Thoracic aorta (tissue), 2 donors: ENCODE measurements at regions not wholly inside any gene's neighbourhood (a gene's known extent, or its start where the extent isn't known, plus 50 kb on each side); places are given as distances from the start of the nearest gene placed in this dataset.

ENCODE experiments used
- ATAC-seq: fragments of 150-250 bp; one replicate; pipeline ENCODE4 v1.8.0; 2017; ENCODE audit warnings: low read depth; ENCODE audit not compliant: insufficient number of reproducible peaks, low FRiP score
- DNase-seq: peaks from one replicate; pipeline ENCODE4 v3.0.0-alpha.2; 2020; ENCODE audit warnings: low spot score
- H3K27ac ChIP-seq, 2 donors: fragments of 200-600 bp; sonication (generic); 1 replicate in 1 of 2; 2 replicates in 1 of 2; pipeline ENCODE4 v1.5.1; 2016; ENCODE audit warnings: mild to moderate bottlenecking in 2 of 2, moderate library complexity in 2 of 2
- H3K27me3 ChIP-seq: fragments of 200-600 bp; sonication (generic); replicated peaks from 2 replicates; pipeline ENCODE4 v1.6.0; 2016; ENCODE audit warnings: mild to moderate bottlenecking; ENCODE audit not compliant: insufficient read depth
- H3K36me3 ChIP-seq: fragments of 200-600 bp; sonication (generic); one replicate; pipeline ENCODE4 v1.5.1; 2016
- H3K4me1 ChIP-seq, 2 donors: fragments of 200-600 bp; sonication (generic); 1 replicate in 1 of 2; 2 replicates in 1 of 2; pipeline versions ENCODE4 v1.5.1 to v1.6.0; 2016; ENCODE audit warnings: low read depth in 2 of 2, mild to moderate bottlenecking in 1 of 2; ENCODE audit not compliant: control insufficient read depth in 1 of 2
- H3K4me3 ChIP-seq: fragments of 200-600 bp; sonication (generic); 2 replicates; pipeline ENCODE4 v1.5.1; 2016; ENCODE audit warnings: mild to moderate bottlenecking
- H3K9me3 ChIP-seq: fragments of 200-600 bp; sonication (generic); 2 replicates; pipeline ENCODE4 v1.5.1; 2016
- TF ChIP-seq, protein P1 (sequence below): fragments of 200-600 bp; sonication (generic); IDR thresholded peaks from one replicate; pipeline ENCODE4 v1.5.1; 2019; ENCODE audit warnings: antibody characterized with exemption

- no peak for ATAC-seq
Measured at GRCh38 chr17:83144421-83145357, 65.3 kb downstream of the METRNL start.

GRCh38 chr17:83145358-83145738 lies 65.9 kb downstream of the METRNL start:
- Histone ChIP-seq H3K36me3 (no peaks in the 10 kb centered on the region), H3K9me3 (no peaks in the 10 kb centered on the region), H3K4me3 (no peak overlapping the region), H3K27me3 (no peaks in the 10 kb centered on the region), H3K27ac (no peak overlapping the region), H3K4me1 (peaks cover 10 to 15% of the 10 kb centered on the region in 2 donors)
- TF ChIP-seq, protein P1, sequence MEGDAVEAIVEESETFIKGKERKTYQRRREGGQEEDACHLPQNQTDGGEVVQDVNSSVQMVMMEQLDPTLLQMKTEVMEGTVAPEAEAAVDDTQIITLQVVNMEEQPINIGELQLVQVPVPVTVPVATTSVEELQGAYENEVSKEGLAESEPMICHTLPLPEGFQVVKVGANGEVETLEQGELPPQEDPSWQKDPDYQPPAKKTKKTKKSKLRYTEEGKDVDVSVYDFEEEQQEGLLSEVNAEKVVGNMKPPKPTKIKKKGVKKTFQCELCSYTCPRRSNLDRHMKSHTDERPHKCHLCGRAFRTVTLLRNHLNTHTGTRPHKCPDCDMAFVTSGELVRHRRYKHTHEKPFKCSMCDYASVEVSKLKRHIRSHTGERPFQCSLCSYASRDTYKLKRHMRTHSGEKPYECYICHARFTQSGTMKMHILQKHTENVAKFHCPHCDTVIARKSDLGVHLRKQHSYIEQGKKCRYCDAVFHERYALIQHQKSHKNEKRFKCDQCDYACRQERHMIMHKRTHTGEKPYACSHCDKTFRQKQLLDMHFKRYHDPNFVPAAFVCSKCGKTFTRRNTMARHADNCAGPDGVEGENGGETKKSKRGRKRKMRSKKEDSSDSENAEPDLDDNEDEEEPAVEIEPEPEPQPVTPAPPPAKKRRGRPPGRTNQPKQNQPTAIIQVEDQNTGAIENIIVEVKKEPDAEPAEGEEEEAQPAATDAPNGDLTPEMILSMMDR: no peak
- DNase-seq (no peak), ATAC-seq (no peak)

More at GRCh38 chr17:83144421-83145357, 65.3 kb downstream of the METRNL start:
- H3K4me1 ChIP-seq: peaks cover 10 to 15% of the 10 kb centered on the region in 2 donors
- TF ChIP-seq, protein P1: no peak
- H3K27ac ChIP-seq: peak overlapping the region in 1 of 2 donors; percentile 37
- H3K9me3 ChIP-seq: no peaks in the 10 kb centered on the region
- H3K36me3 ChIP-seq: no peaks in the 10 kb centered on the region
- DNase-seq: no peak
- H3K4me3 ChIP-seq: no peak overlapping the region
- H3K27me3 ChIP-seq: no peaks in the 10 kb centered on the region

DNA sequence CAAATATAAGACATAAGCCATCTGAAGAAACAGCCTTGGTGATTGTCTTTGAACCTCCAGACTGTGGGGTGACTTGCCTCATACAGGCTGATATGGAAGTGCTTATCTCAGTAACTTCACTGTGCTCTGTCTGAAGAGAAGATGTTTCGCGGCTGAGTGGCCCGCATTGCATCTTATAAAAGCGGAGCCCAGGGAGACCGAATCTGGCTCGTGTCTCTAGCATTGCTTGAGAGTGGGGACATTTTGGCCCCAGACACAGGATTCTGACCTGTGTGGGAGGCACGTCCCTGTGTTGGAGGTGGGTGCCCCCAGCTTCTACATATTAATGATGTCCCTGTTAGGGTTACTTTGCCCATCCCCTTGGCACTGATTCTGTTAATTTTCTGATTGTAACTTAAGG lies 66.4 kb downstream of the METRNL start:
- ATAC-seq (no peak), DNase-seq (no peak)
- Histone ChIP-seq H3K4me3 (no peak overlapping the region), H3K4me1 (peaks cover 10 to 15% of the 10 kb centered on the region in 2 donors), H3K27me3 (no peaks in the 10 kb centered on the region), H3K36me3 (no peaks in the 10 kb centered on the region), H3K27ac (no peak overlapping the region), H3K9me3 (no peaks in the 10 kb centered on the region)
- TF ChIP-seq, protein P1: no peak

- Histone ChIP-seq H3K4me1 (peaks cover 10 to 15% of the 10 kb centered on the region in 2 donors), H3K9me3 (no peaks in the 10 kb centered on the region), H3K4me3 (no peak overlapping the region), H3K27me3 (no peaks in the 10 kb centered on the region), H3K27ac (no peak overlapping the region), H3K36me3 (no peaks in the 10 kb centered on the region)
- TF ChIP-seq, protein P1: no peak
- DNase-seq: no peak
- no peak for ATAC-seq
Measured at GRCh38 chr17:83146347-83146746, 66.9 kb downstream of the METRNL start.

- H3K36me3 ChIP-seq: no peaks in the 10 kb centered on the region
- DNase-seq: no peak
- H3K27ac ChIP-seq: no peak overlapping the region
- TF ChIP-seq, protein P1: no peak
- H3K4me1 ChIP-seq: peaks cover 10 to 15% of the 10 kb centered on the region in 2 donors
- no peaks in the 10 kb centered on the region for H3K27me3 ChIP-seq
- no peak for ATAC-seq
- H3K4me3 ChIP-seq: no peak overlapping the region
- no peaks in the 10 kb centered on the region for H3K9me3 ChIP-seq
Measured at GRCh38 chr17:83147280-83147679, 67.9 kb downstream of the METRNL start.
